H1 (cell line): ENCODE measurements at regions not wholly inside any gene's neighbourhood (a gene's known extent, or its start where the extent isn't known, plus 50 kb on each side); places are given as distances from the start of the nearest gene placed in this dataset.

Source experiments
- CHD1 ChIP-seq: IDR thresholded peaks from 2 replicates; pipeline ENCODE4 v1.6.1; 2012; ENCODE audit warnings: low read depth, low read length, improper control_type of control experiment
- EGR1 ChIP-seq: IDR thresholded peaks from 2 replicates; pipeline ENCODE4 v1.6.1; 2011; ENCODE audit warnings: low read depth, low read length, borderline replicate concordance
- JUND ChIP-seq: IDR thresholded peaks from 2 replicates; pipeline ENCODE4 v1.6.1; 2011; ENCODE audit warnings: mild to moderate bottlenecking, improper control_type of control experiment, low read length
- KDM5A ChIP-seq: fragments of 200-600 bp; IDR thresholded peaks from 2 replicates; pipeline ENCODE4 v1.7.1; 2012; ENCODE audit warnings: mild to moderate bottlenecking, low read length, inconsistent platforms, mixed read lengths
- TF ChIP-seq, protein P1 (sequence below): fragments of 300-600 bp; sonication (generic); IDR thresholded peaks from 2 replicates; pipeline ENCODE4 v1.7.1; 2012; ENCODE audit warnings: low read length, moderate library complexity, mild to moderate bottlenecking, inconsistent platforms; ENCODE audit not compliant: insufficient replicate concordance

DNA sequence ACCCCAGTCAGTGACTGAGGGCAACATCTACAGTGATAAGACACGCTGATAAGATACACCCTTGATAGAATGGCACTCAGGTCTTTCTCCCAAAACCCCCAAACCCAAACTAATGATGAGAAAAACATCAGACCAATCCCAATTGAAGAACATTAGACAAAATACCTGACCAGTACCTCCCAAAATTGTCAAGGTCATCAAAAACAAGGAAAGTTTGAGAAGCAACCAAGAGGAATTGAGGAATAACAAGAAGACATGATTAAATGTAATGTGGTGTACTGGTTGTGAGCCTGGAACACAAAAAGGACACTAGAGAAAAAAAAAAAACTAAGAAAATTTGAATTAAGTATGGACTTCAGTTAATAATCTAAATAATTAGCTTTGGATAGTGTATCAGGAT, 222.8 kb downstream of the GAS1 start (continued):
- TF ChIP-seq, protein P1, sequence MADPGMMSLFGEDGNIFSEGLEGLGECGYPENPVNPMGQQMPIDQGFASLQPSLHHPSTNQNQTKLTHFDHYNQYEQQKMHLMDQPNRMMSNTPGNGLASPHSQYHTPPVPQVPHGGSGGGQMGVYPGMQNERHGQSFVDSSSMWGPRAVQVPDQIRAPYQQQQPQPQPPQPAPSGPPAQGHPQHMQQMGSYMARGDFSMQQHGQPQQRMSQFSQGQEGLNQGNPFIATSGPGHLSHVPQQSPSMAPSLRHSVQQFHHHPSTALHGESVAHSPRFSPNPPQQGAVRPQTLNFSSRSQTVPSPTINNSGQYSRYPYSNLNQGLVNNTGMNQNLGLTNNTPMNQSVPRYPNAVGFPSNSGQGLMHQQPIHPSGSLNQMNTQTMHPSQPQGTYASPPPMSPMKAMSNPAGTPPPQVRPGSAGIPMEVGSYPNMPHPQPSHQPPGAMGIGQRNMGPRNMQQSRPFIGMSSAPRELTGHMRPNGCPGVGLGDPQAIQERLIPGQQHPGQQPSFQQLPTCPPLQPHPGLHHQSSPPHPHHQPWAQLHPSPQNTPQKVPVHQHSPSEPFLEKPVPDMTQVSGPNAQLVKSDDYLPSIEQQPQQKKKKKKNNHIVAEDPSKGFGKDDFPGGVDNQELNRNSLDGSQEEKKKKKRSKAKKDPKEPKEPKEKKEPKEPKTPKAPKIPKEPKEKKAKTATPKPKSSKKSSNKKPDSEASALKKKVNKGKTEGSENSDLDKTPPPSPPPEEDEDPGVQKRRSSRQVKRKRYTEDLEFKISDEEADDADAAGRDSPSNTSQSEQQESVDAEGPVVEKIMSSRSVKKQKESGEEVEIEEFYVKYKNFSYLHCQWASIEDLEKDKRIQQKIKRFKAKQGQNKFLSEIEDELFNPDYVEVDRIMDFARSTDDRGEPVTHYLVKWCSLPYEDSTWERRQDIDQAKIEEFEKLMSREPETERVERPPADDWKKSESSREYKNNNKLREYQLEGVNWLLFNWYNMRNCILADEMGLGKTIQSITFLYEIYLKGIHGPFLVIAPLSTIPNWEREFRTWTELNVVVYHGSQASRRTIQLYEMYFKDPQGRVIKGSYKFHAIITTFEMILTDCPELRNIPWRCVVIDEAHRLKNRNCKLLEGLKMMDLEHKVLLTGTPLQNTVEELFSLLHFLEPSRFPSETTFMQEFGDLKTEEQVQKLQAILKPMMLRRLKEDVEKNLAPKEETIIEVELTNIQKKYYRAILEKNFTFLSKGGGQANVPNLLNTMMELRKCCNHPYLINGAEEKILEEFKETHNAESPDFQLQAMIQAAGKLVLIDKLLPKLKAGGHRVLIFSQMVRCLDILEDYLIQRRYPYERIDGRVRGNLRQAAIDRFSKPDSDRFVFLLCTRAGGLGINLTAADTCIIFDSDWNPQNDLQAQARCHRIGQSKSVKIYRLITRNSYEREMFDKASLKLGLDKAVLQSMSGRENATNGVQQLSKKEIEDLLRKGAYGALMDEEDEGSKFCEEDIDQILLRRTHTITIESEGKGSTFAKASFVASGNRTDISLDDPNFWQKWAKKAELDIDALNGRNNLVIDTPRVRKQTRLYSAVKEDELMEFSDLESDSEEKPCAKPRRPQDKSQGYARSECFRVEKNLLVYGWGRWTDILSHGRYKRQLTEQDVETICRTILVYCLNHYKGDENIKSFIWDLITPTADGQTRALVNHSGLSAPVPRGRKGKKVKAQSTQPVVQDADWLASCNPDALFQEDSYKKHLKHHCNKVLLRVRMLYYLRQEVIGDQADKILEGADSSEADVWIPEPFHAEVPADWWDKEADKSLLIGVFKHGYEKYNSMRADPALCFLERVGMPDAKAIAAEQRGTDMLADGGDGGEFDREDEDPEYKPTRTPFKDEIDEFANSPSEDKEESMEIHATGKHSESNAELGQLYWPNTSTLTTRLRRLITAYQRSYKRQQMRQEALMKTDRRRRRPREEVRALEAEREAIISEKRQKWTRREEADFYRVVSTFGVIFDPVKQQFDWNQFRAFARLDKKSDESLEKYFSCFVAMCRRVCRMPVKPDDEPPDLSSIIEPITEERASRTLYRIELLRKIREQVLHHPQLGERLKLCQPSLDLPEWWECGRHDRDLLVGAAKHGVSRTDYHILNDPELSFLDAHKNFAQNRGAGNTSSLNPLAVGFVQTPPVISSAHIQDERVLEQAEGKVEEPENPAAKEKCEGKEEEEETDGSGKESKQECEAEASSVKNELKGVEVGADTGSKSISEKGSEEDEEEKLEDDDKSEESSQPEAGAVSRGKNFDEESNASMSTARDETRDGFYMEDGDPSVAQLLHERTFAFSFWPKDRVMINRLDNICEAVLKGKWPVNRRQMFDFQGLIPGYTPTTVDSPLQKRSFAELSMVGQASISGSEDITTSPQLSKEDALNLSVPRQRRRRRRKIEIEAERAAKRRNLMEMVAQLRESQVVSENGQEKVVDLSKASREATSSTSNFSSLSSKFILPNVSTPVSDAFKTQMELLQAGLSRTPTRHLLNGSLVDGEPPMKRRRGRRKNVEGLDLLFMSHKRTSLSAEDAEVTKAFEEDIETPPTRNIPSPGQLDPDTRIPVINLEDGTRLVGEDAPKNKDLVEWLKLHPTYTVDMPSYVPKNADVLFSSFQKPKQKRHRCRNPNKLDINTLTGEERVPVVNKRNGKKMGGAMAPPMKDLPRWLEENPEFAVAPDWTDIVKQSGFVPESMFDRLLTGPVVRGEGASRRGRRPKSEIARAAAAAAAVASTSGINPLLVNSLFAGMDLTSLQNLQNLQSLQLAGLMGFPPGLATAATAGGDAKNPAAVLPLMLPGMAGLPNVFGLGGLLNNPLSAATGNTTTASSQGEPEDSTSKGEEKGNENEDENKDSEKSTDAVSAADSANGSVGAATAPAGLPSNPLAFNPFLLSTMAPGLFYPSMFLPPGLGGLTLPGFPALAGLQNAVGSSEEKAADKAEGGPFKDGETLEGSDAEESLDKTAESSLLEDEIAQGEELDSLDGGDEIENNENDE: no peak
- TF ChIP-seq JUND: no peak
- TF ChIP-seq CHD1: no peak
- no peak for TF ChIP-seq EGR1
- TF ChIP-seq KDM5A: no peak
